GM12872 (cell line): ENCODE measurements at regions not wholly inside any gene's neighbourhood (a gene's known extent, or its start where the extent isn't known, plus 50 kb on each side); places are given as distances from the start of the nearest gene placed in this dataset.

Experiments used
- TF ChIP-seq, protein P1 (sequence below): IDR thresholded peaks from 3 replicates; pipeline ENCODE4 v1.5.1; 2011; ENCODE audit warnings: low read depth, mild to moderate bottlenecking, low read length, moderate library complexity; ENCODE audit not compliant: insufficient read depth

DNA sequence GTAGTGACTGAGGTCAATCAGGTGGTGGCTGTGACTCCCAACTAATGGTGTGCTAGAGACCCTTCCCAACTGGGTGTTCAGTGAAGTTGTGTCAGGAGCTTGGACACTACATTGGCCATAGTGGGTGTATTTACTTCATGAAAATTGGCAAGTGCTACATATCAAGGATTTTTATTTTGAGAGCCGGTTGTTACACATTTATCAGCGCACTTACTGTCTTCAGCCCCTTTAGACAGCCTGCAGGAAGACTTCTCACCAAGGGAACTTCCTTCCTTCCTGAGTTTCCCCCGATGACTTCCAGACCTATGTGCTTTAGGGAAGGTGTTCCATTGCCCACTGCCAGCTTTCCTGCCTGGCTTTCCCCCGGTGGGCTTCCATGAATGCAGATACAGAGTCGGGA, 261.2 kb downstream of the CBLN1 start:
- TF ChIP-seq, protein P1, sequence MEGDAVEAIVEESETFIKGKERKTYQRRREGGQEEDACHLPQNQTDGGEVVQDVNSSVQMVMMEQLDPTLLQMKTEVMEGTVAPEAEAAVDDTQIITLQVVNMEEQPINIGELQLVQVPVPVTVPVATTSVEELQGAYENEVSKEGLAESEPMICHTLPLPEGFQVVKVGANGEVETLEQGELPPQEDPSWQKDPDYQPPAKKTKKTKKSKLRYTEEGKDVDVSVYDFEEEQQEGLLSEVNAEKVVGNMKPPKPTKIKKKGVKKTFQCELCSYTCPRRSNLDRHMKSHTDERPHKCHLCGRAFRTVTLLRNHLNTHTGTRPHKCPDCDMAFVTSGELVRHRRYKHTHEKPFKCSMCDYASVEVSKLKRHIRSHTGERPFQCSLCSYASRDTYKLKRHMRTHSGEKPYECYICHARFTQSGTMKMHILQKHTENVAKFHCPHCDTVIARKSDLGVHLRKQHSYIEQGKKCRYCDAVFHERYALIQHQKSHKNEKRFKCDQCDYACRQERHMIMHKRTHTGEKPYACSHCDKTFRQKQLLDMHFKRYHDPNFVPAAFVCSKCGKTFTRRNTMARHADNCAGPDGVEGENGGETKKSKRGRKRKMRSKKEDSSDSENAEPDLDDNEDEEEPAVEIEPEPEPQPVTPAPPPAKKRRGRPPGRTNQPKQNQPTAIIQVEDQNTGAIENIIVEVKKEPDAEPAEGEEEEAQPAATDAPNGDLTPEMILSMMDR = no peak

DNA sequence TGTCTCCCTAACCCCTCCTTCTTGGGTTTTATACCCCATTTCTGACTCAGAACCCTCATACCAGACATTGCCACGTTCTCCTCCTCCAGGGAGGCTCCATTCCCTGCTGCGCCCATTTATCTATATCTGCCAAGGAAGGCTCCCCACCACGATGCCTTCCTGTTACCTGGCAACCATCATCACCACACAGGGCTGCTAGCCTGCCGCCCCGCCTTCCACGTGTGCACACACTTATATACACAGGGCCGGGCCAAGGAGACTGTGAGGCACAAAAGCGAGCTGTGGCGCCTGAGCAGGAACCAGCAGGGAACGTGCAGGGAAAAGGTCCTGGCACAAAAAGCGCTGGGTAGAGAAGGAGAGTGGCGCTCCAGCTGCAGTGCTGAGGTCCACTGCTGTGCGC, 261.8 kb downstream of the CBLN1 start:
- TF ChIP-seq, protein P1 = no peak

DNA sequence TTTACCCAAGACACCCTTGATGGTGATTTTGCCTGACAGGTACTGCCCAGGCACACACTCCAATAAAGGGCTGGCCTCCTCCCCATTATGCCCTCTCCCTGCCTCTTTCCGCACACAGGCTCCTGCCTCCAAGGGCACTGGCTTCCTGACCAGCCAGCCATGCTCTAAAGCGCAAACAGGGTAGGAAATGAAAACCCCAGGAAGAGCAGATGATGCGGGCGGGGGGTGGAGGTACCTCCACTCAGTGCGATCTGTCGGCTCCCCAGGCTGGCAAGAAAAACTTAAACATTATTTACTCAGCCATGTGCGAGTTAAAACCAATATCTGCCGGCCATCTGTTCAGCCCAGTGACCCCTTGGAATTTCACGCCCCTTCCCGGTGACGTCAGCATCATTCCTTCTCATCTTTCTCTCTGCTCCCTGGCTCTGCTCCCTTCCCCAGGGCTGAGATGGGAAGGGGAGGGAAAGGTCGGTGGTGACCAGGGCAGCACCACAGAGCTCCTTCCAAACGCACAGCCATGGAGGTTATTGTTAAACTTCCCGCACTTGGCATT, 262.5 kb downstream of the CBLN1 start:
- TF ChIP-seq, protein P1 = no peak

DNA sequence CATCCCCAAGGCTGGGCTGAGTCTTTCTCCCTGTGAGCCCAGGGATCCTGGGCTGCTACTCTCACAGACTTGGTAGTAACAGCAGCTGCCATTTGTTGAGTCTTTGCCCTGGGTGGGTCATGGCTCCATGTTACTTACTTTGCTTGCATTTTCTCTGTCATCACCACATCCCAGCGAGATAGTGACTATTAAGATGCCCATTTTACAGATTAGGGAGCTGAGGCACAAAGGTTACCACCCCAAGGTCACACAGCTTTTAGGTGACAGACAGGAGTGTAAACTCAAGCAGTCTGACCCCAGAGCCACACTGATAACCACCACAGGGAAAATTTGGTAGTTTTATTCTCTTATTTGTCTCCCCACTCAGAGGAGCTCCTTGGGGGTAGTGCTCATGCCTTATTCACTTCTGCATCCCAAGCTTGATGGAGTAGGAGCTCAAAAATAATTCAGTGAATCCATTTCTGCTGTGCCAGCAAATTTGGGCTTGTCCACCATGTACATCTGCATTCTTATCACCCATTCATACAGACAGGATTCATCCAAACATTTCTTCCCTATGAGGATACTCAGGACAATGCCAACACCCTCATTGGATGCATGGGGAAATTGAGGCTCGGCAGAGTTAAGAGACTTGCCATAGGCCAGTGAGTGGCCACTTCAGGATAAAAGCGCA, 263.2 kb downstream of the CBLN1 start:
- TF ChIP-seq, protein P1 = no peak

DNA sequence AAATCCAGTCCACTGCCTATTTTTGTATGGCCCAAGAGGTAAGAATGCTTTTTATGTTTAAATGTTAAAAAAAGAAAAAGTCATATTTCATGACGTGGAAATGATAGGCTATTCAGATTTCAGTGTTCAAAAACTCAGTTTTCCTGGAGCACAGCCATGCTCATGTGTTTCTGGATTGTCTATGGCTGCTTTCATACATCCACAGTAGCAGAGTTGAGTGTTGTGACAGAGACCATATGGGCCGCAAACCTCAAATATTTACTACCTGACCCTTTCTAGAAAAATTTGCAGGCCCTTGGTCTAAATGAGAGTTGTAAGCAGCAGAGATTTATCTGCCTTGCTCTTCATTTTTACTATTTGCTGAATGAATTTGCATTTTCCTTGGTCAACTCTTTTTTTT, 264.1 kb downstream of the CBLN1 start:
- TF ChIP-seq, protein P1 = no peak

DNA sequence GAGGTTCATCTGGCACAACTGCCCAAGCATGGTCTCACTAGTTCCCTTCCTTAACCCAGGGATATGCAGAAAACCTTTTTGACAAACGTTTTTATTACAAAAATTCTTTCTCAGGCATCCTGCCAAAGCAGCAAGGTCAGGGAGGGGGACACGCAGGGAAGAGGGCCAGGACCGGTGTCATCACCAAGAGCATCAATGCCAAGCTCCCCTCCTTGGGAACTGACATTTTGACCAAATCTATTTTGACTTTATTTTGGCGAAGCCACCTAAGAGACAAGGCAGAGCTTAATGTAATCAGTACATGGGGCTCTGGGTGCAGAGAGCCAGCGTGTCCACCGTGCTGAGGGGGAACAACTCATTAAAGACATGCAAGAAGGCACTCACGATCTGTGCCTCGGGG, 265.2 kb downstream of the CBLN1 start:
- TF ChIP-seq, protein P1 = no peak

DNA sequence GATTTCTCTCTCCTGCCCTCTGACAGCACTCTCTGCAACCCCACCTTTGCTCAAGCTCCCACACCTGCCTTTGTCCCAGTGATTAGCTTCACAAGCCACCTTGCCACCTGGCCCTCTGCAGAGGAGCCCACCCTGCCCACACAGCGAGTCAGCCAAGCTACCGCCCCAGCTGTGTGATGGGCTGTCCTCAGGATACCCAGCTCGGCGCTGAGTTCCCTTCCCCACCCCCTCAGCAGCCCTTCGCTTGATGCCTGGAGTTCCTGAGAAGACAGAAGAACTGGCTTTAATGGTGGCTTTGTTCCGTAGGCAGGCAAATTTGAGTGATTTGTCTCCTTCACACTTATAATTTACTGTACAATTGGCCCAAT, 266.4 kb downstream of the CBLN1 start:
- TF ChIP-seq, protein P1 = no peak
